Caco-2 (cell line): ENCODE measurements at regions not wholly inside any gene's neighbourhood (a gene's known extent, or its start where the extent isn't known, plus 50 kb on each side); places are given as distances from the start of the nearest gene placed in this dataset.
A peak's percentile ranks its signal among the peaks of the same experiment; 100 is the strongest.

Experiments
- BruUV-seq: library from RNA; stranded (reverse); fragments of 400-500 nt; replicated peaks from 2 replicates; lab custom pipeline; 2021; lab: Mats Ljungman, UMichigan
- CTCF ChIA-PET: fragments of 300-600 bp; sonication (Branson Sonifier 250); formaldehyde crosslinking; loops from one replicate; lab custom pipeline; 2022; ENCODE audit warnings: antibody characterized with exemption; lab: Charles Lee
- POLR2A ChIA-PET: fragments of 300-600 bp; sonication (Branson Sonifier 250); formaldehyde crosslinking; loops from one replicate; lab custom pipeline; 2022; ENCODE audit warnings: antibody characterized with exemption; lab: Charles Lee
- DNase-seq, 2 experiments: peaks; one replicate each; pipeline versions ENCODE4 v3.0.0 to v3.0.0-alpha.2; 2020 to 2022
- H3K27me3 ChIP-seq: replicated peaks from 2 replicates; pipeline ENCODE4 v1.6.0; 2011; ENCODE audit warnings: low read length; ENCODE audit not compliant: control insufficient read depth, insufficient read depth
- H3K36me3 ChIP-seq: 2 replicates; pipeline ENCODE4 v1.5.1; 2011; ENCODE audit warnings: low read length; ENCODE audit not compliant: control insufficient read depth, insufficient read depth
- H3K4me1 ChIP-seq: fragments of 250-450 bp; sonication (Bioruptor Pico); 2 replicates; pipeline ENCODE4 v1.5.1; 2020; ENCODE audit warnings: mild to moderate bottlenecking
- H3K4me3 ChIP-seq: 2 replicates; pipeline ENCODE4 v1.5.1; 2011; ENCODE audit warnings: low read depth, mild to moderate bottlenecking, control low read depth, low read length
- H3K9me3 ChIP-seq: fragments of 250-450 bp; sonication (Bioruptor Pico); 2 replicates; pipeline ENCODE4 v1.5.1; 2020; ENCODE audit warnings: mild to moderate bottlenecking, moderate library complexity
- H3K27ac Mint-ChIP-seq: one replicate; pipeline ENCODE4 v1.8.0; 2022; ENCODE audit warnings: mixed read lengths; ENCODE audit not compliant: unreplicated experiment
- H3K27me3 Mint-ChIP-seq: one replicate; pipeline ENCODE4 v1.8.0; 2022; ENCODE audit warnings: mixed read lengths; ENCODE audit not compliant: insufficient read depth, unreplicated experiment
- H3K36me3 Mint-ChIP-seq: one replicate; pipeline ENCODE4 v1.8.0; 2022; ENCODE audit warnings: mild to moderate bottlenecking, mixed read lengths; ENCODE audit not compliant: insufficient read depth, unreplicated experiment
- H3K4me1 Mint-ChIP-seq: one replicate; pipeline ENCODE4 v1.8.0; 2022; ENCODE audit warnings: low read depth, mixed read lengths; ENCODE audit not compliant: unreplicated experiment
- H3K4me3 Mint-ChIP-seq: one replicate; pipeline ENCODE4 v1.8.0; 2022; ENCODE audit warnings: mild to moderate bottlenecking, moderate library complexity, mixed read lengths; ENCODE audit not compliant: unreplicated experiment
- H3K9me3 Mint-ChIP-seq: one replicate; pipeline ENCODE4 v1.8.0; 2022; ENCODE audit warnings: mixed read lengths; ENCODE audit not compliant: unreplicated experiment
- CTCF ChIP-seq, 2 experiments: fragments of 200-600 bp in 1 of 2; IDR thresholded peaks; 1 replicate in 1 of 2; 2 replicates in 1 of 2; pipeline versions ENCODE4 v1.5.1 to v1.8.0; 2011 to 2022; ENCODE audit warnings: antibody characterized with exemption in 1 of 2, control low read depth in 1 of 2, inconsistent platforms in 1 of 2, low read depth in 1 of 2, low read length in 1 of 2, mild to moderate bottlenecking in 1 of 2, moderate library complexity in 1 of 2; ENCODE audit not compliant: insufficient read depth in 1 of 2, severe bottlenecking in 1 of 2, unreplicated experiment in 1 of 2
- intact Hi-C: fragments of 100-400 bp; cut with micrococcal nuclease; formaldehyde crosslinking; loops from one replicate; pipeline ENCODE4 v1.10.0; 2022; ENCODE audit not compliant: unreplicated experiment

- Mint-ChIP-seq H3K27me3 (no peaks in the 10 kb centered on the region), H3K36me3 (no peaks in the 10 kb centered on the region), H3K4me3 (no peak overlapping the region), H3K4me1 (no peaks in the 10 kb centered on the region), H3K27ac (no peak overlapping the region), H3K9me3 (no peaks in the 10 kb centered on the region)
- intact Hi-C loops, result no loop called here
- POLR2A ChIA-PET, result no interaction called here
- DNase-seq, result no peak
- H3K4me1 ChIP-seq, result no peaks in the 10 kb centered on the region
- no TSS peak for BruUV-seq
- no peak overlapping the region for H3K4me3 ChIP-seq
- no peak for TF ChIP-seq CTCF (IDR thresholded peaks at IDR 0.05; ENCODE audit: insufficient read depth in 1 of 2, low read depth in 1 of 2, low read length in 1 of 2, severe bottlenecking in 1 of 2, unreplicated experiment in 1 of 2)
- CTCF ChIA-PET, result no interaction called here
- no peaks in the 10 kb centered on the region for H3K27me3 ChIP-seq
- no peaks in the 10 kb centered on the region for H3K36me3 ChIP-seq
- no peaks in the 10 kb centered on the region for H3K9me3 ChIP-seq
Measured at GRCh38 chr5:26012078-26012477, 1026.3 kb downstream of the CDH9 start.

- CTCF ChIA-PET, result no interaction called here
Measured at GRCh38 chr5:26009742-26010141, 1028.6 kb downstream of the CDH9 start.

GRCh38 chr5:26003966-26004365, 1034.4 kb downstream of the CDH9 start:
- Histone ChIP-seq H3K27me3 (no peaks in the 10 kb centered on the region), H3K36me3 (no peaks in the 10 kb centered on the region), H3K9me3 (no peaks in the 10 kb centered on the region), H3K4me1 (no peaks in the 10 kb centered on the region), H3K4me3 (no peak overlapping the region)
- Mint-ChIP-seq H3K27ac (no peak overlapping the region), H3K4me1 (no peaks in the 10 kb centered on the region), H3K4me3 (no peak overlapping the region), H3K27me3 (no peaks in the 10 kb centered on the region), H3K9me3 (no peaks in the 10 kb centered on the region), H3K36me3 (no peaks in the 10 kb centered on the region)
- BruUV-seq, result no TSS peak
- no peak for TF ChIP-seq CTCF (IDR thresholded peaks at IDR 0.05; ENCODE audit: insufficient read depth in 1 of 2, low read depth in 1 of 2, low read length in 1 of 2, severe bottlenecking in 1 of 2, unreplicated experiment in 1 of 2)
- intact Hi-C loops, result no loop called here
- ChIA-PET CTCF (no interaction called here), POLR2A (no interaction called here)
- DNase-seq, result no peak

More at GRCh38 chr5:26009742-26010141, 1028.6 kb downstream of the CDH9 start:
- Histone ChIP-seq H3K4me3 (no peak overlapping the region), H3K9me3 (no peaks in the 10 kb centered on the region), H3K27me3 (no peaks in the 10 kb centered on the region), H3K36me3 (no peaks in the 10 kb centered on the region), H3K4me1 (no peaks in the 10 kb centered on the region)
- Mint-ChIP-seq H3K9me3 (no peaks in the 10 kb centered on the region), H3K4me3 (no peak overlapping the region), H3K27me3 (no peaks in the 10 kb centered on the region), H3K27ac (no peak overlapping the region), H3K4me1 (no peaks in the 10 kb centered on the region), H3K36me3 (no peaks in the 10 kb centered on the region)
- no TSS peak for BruUV-seq
- intact Hi-C loops, result no loop called here
- DNase-seq, result peak in 1 of 2 experiments; percentile 34
- POLR2A ChIA-PET, result no interaction called here
- peak; percentile 35 for TF ChIP-seq CTCF (IDR thresholded peaks at IDR 0.05; ENCODE audit: insufficient read depth in 1 of 2, low read depth in 1 of 2, low read length in 1 of 2, severe bottlenecking in 1 of 2, unreplicated experiment in 1 of 2)
